HG02938 (cell line): ENCODE measurements at regions not wholly inside any gene's neighbourhood (a gene's known extent, or its start where the extent isn't known, plus 50 kb on each side); places are given as distances from the start of the nearest gene placed in this dataset.

ENCODE experiments used
- ATAC-seq: cut with Tn5 transposase; IDR thresholded peaks from one replicate; pipeline ENCODE4 v1.9.1; 2021; ENCODE audit warnings: mild to moderate bottlenecking, moderate library complexity; ENCODE audit not compliant: unreplicated experiment

GRCh38 chr11:116421529-116422185 is 351.1 kb downstream of the BUD13 start:
- ATAC-seq, result no peak

- no peak for ATAC-seq
These were observed 351.8 kb downstream of the BUD13 start for GRCh38 chr11:116420770-116421528.

- no peak for ATAC-seq
These were observed 352.8 kb downstream of the BUD13 start for GRCh38 chr11:116420030-116420429.

- ATAC-seq, result no peak
These were observed 354.3 kb downstream of the BUD13 start for GRCh38 chr11:116418388-116419041.

GRCh38 chr11:116416852-116417251 is 355.9 kb downstream of the BUD13 start:
- ATAC-seq, result no peak

- ATAC-seq, result no peak
These were observed 357.7 kb downstream of the BUD13 start for GRCh38 chr11:116415095-116415494.

- no peak for ATAC-seq
These were observed 358.4 kb downstream of the BUD13 start for GRCh38 chr11:116414357-116414880.

GRCh38 chr11:116413301-116414242 is 359.2 kb downstream of the BUD13 start:
- ATAC-seq, result no peak

GRCh38 chr11:116412118-116412889 is 360.5 kb downstream of the BUD13 start:
- ATAC-seq, result no peak

- ATAC-seq, result no peak
These were observed 363.5 kb downstream of the BUD13 start for GRCh38 chr11:116409238-116409637.

GRCh38 chr11:116406042-116406441 is 366.7 kb downstream of the BUD13 start:
- no peak for ATAC-seq

- no peak for ATAC-seq
These were observed 368.4 kb downstream of the BUD13 start for GRCh38 chr11:116404462-116404798.

- no peak for ATAC-seq
These were observed 368.9 kb downstream of the BUD13 start for GRCh38 chr11:116403794-116404461.

GRCh38 chr11:116400081-116400480 is 372.7 kb downstream of the BUD13 start:
- ATAC-seq, result no peak

- no peak for ATAC-seq
These were observed 375.1 kb downstream of the BUD13 start for GRCh38 chr11:116397602-116398084.

- no peak for ATAC-seq
These were observed 376.5 kb downstream of the BUD13 start for GRCh38 chr11:116396331-116396730.

- no peak for ATAC-seq
These were observed 378.8 kb downstream of the BUD13 start for GRCh38 chr11:116394022-116394421.

- ATAC-seq, result no peak
These were observed 381.8 kb downstream of the BUD13 start for GRCh38 chr11:116390963-116391362.

GRCh38 chr11:116388146-116388545 is 384.6 kb downstream of the BUD13 start:
- ATAC-seq, result no peak
